Nephron progenitor cell (in vitro differentiated cells): ENCODE measurements at regions not wholly inside any gene's neighbourhood (a gene's known extent, or its start where the extent isn't known, plus 50 kb on each side); places are given as distances from the start of the nearest gene placed in this dataset.
A peak's percentile ranks its signal among the peaks of the same experiment; 100 is the strongest.

ENCODE experiments used
- DNase-seq: peaks from one replicate; pipeline ENCODE4 v3.0.0; 2021
- H3K27ac Mint-ChIP-seq: 2 replicates; pipeline ENCODE4 v1.8.0; 2021; ENCODE audit warnings: mild to moderate bottlenecking, moderate library complexity, mixed read lengths
- H3K27me3 Mint-ChIP-seq: 2 replicates; pipeline ENCODE4 v1.8.0; 2021; ENCODE audit warnings: mild to moderate bottlenecking, low read depth, mixed read lengths; ENCODE audit not compliant: poor library complexity
- H3K36me3 Mint-ChIP-seq: 2 replicates; pipeline ENCODE4 v1.8.0; 2021; ENCODE audit warnings: low read depth, mixed read lengths
- H3K4me1 Mint-ChIP-seq: 2 replicates; pipeline ENCODE4 v1.8.0; 2021; ENCODE audit warnings: mixed read lengths
- H3K4me3 Mint-ChIP-seq: 2 replicates; pipeline ENCODE4 v1.8.0; 2021; ENCODE audit warnings: mild to moderate bottlenecking, moderate library complexity, mixed read lengths
- H3K9me3 Mint-ChIP-seq: 2 replicates; pipeline ENCODE4 v1.8.0; 2021; ENCODE audit warnings: mild to moderate bottlenecking, moderate library complexity, mixed read lengths
- CTCF ChIP-seq: fragments of 200-600 bp; sonication (generic); IDR thresholded peaks from 2 replicates; pipeline ENCODE4 v1.5.0; 2021; ENCODE audit warnings: antibody characterized with exemption

- Mint-ChIP-seq H3K4me1 (peaks cover 15% of the 10 kb centered on the region), H3K4me3 (no peak overlapping the region), H3K9me3 (peaks cover 17% of the 10 kb centered on the region), H3K36me3 (no peaks in the 10 kb centered on the region), H3K27me3 (peaks cover 6% of the 10 kb centered on the region), H3K27ac (no peak overlapping the region)
- TF ChIP-seq CTCF: no peak
- DNase-seq: no peak
Measured at GRCh38 chr4:188680667-188681063, 541.4 kb downstream of the TRIML1 start.

- Mint-ChIP-seq H3K27me3 (peaks cover 6% of the 10 kb centered on the region), H3K9me3 (peaks cover 4% of the 10 kb centered on the region), H3K4me3 (no peak overlapping the region), H3K4me1 (peaks cover 15% of the 10 kb centered on the region), H3K36me3 (no peaks in the 10 kb centered on the region), H3K27ac (no peak overlapping the region)
- TF ChIP-seq CTCF: no peak
- no peak for DNase-seq
Measured at GRCh38 chr4:188682321-188682720, 543.1 kb downstream of the TRIML1 start.

GRCh38 chr4:188683571-188683970 is 544.3 kb downstream of the TRIML1 start:
- peaks cover under 1% of the 10 kb centered on the region for H3K9me3 Mint-ChIP-seq
- H3K27ac Mint-ChIP-seq: peak overlapping the region; percentile 48
- H3K4me1 Mint-ChIP-seq: peaks cover 15% of the 10 kb centered on the region
- no peaks in the 10 kb centered on the region for H3K36me3 Mint-ChIP-seq
- DNase-seq: no peak
- no peak for TF ChIP-seq CTCF
- H3K4me3 Mint-ChIP-seq: no peak overlapping the region
- peaks cover 4% of the 10 kb centered on the region for H3K27me3 Mint-ChIP-seq

GRCh38 chr4:188688956-188689355 is 549.7 kb downstream of the TRIML1 start:
- no peaks in the 10 kb centered on the region for H3K4me1 Mint-ChIP-seq
- no peak overlapping the region for H3K4me3 Mint-ChIP-seq
- no peak for TF ChIP-seq CTCF
- no peaks in the 10 kb centered on the region for H3K36me3 Mint-ChIP-seq
- H3K9me3 Mint-ChIP-seq: no peaks in the 10 kb centered on the region
- no peak for DNase-seq
- H3K27ac Mint-ChIP-seq: no peak overlapping the region
- peaks cover 2% of the 10 kb centered on the region for H3K27me3 Mint-ChIP-seq

- Mint-ChIP-seq H3K4me1 (no peaks in the 10 kb centered on the region), H3K27ac (no peak overlapping the region), H3K36me3 (no peaks in the 10 kb centered on the region), H3K27me3 (peaks cover 2% of the 10 kb centered on the region), H3K4me3 (no peak overlapping the region), H3K9me3 (no peaks in the 10 kb centered on the region)
- no peak for TF ChIP-seq CTCF
- DNase-seq: no peak
Measured at GRCh38 chr4:188691811-188692210, 552.6 kb downstream of the TRIML1 start.

- no peak for DNase-seq
- Mint-ChIP-seq H3K9me3 (no peaks in the 10 kb centered on the region), H3K27me3 (peaks cover 2% of the 10 kb centered on the region), H3K4me3 (no peak overlapping the region), H3K27ac (no peak overlapping the region), H3K36me3 (no peaks in the 10 kb centered on the region), H3K4me1 (no peaks in the 10 kb centered on the region)
- TF ChIP-seq CTCF: no peak
Measured at GRCh38 chr4:188695261-188695660, 556.0 kb downstream of the TRIML1 start.
